ENCODE measurements at regions not wholly inside any gene's neighbourhood (a gene's known extent, or its start where the extent isn't known, plus 50 kb on each side); places are given as distances from the start of the nearest gene placed in this dataset.

GRCh38 chr6:167505782-167506181 lies 180.9 kb downstream of the TTLL2 start:
- TF ChIP-seq EP300 (IDR thresholded peaks at IDR 0.05): no peak
- no peak for TF ChIP-seq POLR2AphosphoS5 (IDR thresholded peaks at IDR 0.05)
- no peak for TF ChIP-seq CTCF (IDR thresholded peaks at IDR 0.05)
- TF ChIP-seq POLR2A (IDR thresholded peaks at IDR 0.05): no peak
- 94% methylated on average over 10 of the region's 13 CpGs for WGBS
- no peaks in the 10 kb centered on the region for H3K36me3 ChIP-seq

DNA sequence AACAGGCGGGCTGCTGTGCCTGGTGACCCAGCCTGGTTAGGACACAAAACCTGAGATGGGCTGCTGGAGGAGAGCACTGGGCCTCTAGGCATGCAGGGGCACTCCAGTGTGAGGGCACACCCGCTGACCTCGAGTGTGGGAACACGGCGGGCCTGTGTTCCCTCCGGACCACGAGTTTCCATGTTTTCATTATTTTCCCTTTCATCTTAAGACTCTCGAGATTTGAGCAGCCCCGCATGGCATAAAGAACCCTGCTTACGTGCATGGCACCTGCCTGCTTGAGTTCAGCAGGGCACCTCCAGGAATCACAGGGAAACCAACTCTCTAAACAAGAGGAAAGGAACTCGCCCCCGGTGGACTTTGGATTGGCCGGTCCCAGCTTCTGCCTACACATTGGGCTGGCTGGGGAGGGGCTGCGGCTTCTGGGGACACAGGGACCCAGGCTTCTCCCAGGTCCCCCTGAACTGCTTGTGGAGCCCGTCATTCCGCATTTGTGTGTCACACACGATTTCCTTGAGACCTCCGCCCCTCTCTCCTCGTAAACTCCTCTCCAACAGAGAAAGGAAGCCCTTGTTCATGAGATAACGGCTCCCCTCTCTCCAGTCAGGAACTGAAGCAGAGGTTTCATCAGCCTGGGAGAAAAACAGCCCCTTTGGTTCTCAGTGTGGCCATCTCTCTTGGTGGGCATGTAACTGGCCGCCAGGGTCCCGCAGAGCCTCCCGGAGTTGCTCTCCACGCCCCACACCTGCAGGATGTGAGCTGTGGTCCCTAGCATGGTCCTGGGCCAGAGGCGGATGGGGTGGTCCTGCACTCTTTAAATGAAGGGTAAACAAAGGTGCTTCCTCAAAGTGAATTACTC lies 181.8 kb downstream of the TTLL2 start:
- TF ChIP-seq POLR2A (IDR thresholded peaks at IDR 0.05) (no peak), POLR2AphosphoS5 (IDR thresholded peaks at IDR 0.05) (no peak), EP300 (IDR thresholded peaks at IDR 0.05) (no peak), CTCF (IDR thresholded peaks at IDR 0.05) (no peak)
- H3K4me1 ChIP-seq: no peaks in the 10 kb centered on the region
- no peak for DNase-seq (ENCODE audit: low spot score in 2 of 2)
- H3K27me3 ChIP-seq: peaks cover 14% of the 10 kb centered on the region
- no peak overlapping the region for H3K27ac ChIP-seq
- no peaks in the 10 kb centered on the region for H3K9me3 ChIP-seq
- 92% methylated on average over 20 of the region's 25 CpGs for WGBS
- H3K4me3 ChIP-seq: no peak overlapping the region
- no peaks in the 10 kb centered on the region for H3K36me3 ChIP-seq

More at GRCh38 chr6:167505782-167506181, 180.9 kb downstream of the TTLL2 start:
- peaks cover 14% of the 10 kb centered on the region for H3K27me3 ChIP-seq
- no peak overlapping the region for H3K27ac ChIP-seq
- no peak for DNase-seq (ENCODE audit: low spot score in 2 of 2)
- H3K9me3 ChIP-seq: no peaks in the 10 kb centered on the region
- H3K4me3 ChIP-seq: no peak overlapping the region
- no peaks in the 10 kb centered on the region for H3K4me1 ChIP-seq

GRCh38 chr6:167507376-167507945 lies 182.6 kb downstream of the TTLL2 start:
- no peak for DNase-seq (ENCODE audit: low spot score in 2 of 2)
- H3K4me1 ChIP-seq: no peaks in the 10 kb centered on the region
- H3K36me3 ChIP-seq: no peaks in the 10 kb centered on the region
- H3K27me3 ChIP-seq: peaks cover 14% of the 10 kb centered on the region
- no peak overlapping the region for H3K27ac ChIP-seq
- TF ChIP-seq CTCF (IDR thresholded peaks at IDR 0.05) (no peak), POLR2AphosphoS5 (IDR thresholded peaks at IDR 0.05) (no peak), POLR2A (IDR thresholded peaks at IDR 0.05) (no peak), EP300 (IDR thresholded peaks at IDR 0.05) (no peak)
- H3K4me3 ChIP-seq: no peak overlapping the region
- 90% methylated on average over 15 of the region's 15 CpGs for WGBS
- no peaks in the 10 kb centered on the region for H3K9me3 ChIP-seq

DNA sequence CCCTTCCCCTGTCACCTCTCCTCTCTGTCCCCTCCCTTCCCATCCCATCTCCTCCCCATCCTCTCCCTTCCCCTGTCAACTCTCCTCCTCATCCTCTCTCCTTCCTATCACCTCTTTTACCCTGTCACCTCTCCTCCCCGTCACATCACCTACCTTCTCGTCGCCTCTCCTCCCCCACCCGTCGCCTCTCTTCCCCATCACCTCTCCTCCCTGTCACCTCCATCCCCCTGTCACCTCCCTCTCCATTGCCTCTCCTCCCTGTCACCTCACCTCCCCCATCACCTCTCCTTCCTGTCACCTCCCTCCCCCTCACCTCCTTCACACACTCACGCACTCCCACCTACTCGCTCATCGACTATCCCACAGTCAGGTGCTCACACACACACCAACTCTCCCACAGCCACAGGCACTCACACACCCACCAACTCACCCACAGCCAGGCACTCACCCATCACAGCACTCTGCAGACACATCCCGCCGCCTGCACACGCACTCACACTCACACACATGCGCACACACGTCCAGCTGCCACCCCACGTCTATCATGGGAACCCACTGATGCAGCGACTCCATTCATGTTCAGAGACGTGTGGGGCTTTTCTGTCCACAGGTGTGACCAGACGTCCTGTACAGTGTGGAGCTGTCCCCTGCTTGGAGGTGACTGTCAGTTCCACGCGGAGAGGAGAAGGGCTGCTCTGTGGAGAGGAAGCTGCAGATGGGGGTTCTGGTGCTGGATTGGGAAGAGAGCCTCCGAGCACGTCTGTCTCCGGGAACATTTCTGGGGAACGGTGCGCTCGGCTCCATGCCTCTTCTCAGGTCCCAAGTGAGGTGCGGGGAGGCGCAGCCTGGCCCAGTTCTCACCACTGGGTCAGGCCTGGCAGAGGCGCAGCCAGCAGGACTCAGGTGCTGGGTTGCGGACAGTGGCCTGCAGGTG lies 184.3 kb downstream of the TTLL2 start:
- TF ChIP-seq POLR2A (IDR thresholded peaks at IDR 0.05): no peak
- no peak for TF ChIP-seq CTCF (IDR thresholded peaks at IDR 0.05)
- no peak for TF ChIP-seq EP300 (IDR thresholded peaks at IDR 0.05)
- no peak for TF ChIP-seq POLR2AphosphoS5 (IDR thresholded peaks at IDR 0.05)
- 82% methylated on average over 21 of the region's 29 CpGs for WGBS
- Histone ChIP-seq H3K27me3 (peaks cover 20% of the 10 kb centered on the region), H3K4me1 (no peaks in the 10 kb centered on the region), H3K27ac (no peak overlapping the region), H3K36me3 (no peaks in the 10 kb centered on the region), H3K4me3 (no peak overlapping the region), H3K9me3 (no peaks in the 10 kb centered on the region)
- DNase-seq (ENCODE audit: low spot score in 2 of 2): no peak

All from suprapubic skin (tissue), 4 donors.